Pancreas (tissue), 10 donors: ENCODE measurements at regions not wholly inside any gene's neighbourhood (a gene's known extent, or its start where the extent isn't known, plus 50 kb on each side); places are given as distances from the start of the nearest gene placed in this dataset.

Experiments
- ATAC-seq, 4 donors: fragments of 200-7000 bp; cut with Tn5 transposase; one replicate each; pipeline versions ENCODE4 v1.8.0 to v1.9.1; 2020; ENCODE audit warnings: mild to moderate bottlenecking in 4 of 4, moderate library complexity in 4 of 4
- DNase-seq, 6 donors: peaks; one replicate each; pipeline ENCODE4 v3.0.0-alpha.2; 2020
- FAIRE-seq: peaks from 2 replicates; lab custom pipeline; 2012; peaks lifted over from hg19 to GRCh38; lab: Jason Lieb, UNC
- H3K27ac ChIP-seq, 4 donors: fragments of 200-600 bp; sonication (generic); 1 replicate in 3 of 4; 2 replicates in 1 of 4; pipeline versions ENCODE4 v1.5.0 to v1.8.0; 2020
- H3K27me3 ChIP-seq, 4 donors: fragments of 200-600 bp; one replicate each; pipeline ENCODE4 v1.8.0; 2021
- H3K36me3 ChIP-seq, 3 donors: fragments of 200-600 bp; sonication (generic) in 1 of 3; one replicate each; pipeline versions ENCODE4 v1.5.0 to v1.8.0; 2020 to 2021
- H3K4me1 ChIP-seq, 3 donors: fragments of 200-600 bp; one replicate each; pipeline ENCODE4 v1.8.0; 2021
- H3K4me3 ChIP-seq, 4 donors: fragments of 200-600 bp; sonication (generic) in 2 of 4; one replicate each; pipeline versions ENCODE4 v1.5.0 to v1.8.0; 2020 to 2021
- H3K9me3 ChIP-seq, 4 donors: fragments of 200-600 bp; one replicate each; pipeline ENCODE4 v1.8.0; 2021
- CTCF ChIP-seq, 4 donors: fragments of 200-600 bp; sonication (generic) in 3 of 4; IDR thresholded peaks; one replicate each; pipeline versions ENCODE4 v1.5.0 to v1.8.0; 2021; ENCODE audit warnings: antibody characterized with exemption in 4 of 4
- WGBS, 2 donors: extraction: QIAGEN DNeasy Blood & Tissue Kit; methylation state at CpG; one replicate each; pipeline ENCODE4 v1.1.7; 2013; 5-methylcytosine and 5-hydroxymethylcytosine counted together
- intact Hi-C, 3 donors: fragments of 100-400 bp; cut with DNase I; formaldehyde crosslinking; loops; one replicate each; pipeline versions ENCODE4 v1.11.1 to v1.14.2; 2022
- donor health status: healthy with polysubstance abuse.
- donor health status: DM: no; HTN: no; CAD: no; lungs with moderate emphysema.
- donor health status: DM: no; HTN: no; CAD: no.
- donor health status: control.
- donor health status: control.
- donor health status: Bipolar disorder and iron deficiency.
- donor health status: DM: yes; HTN: yes; CAD: no.
- donor health status: DM: no; HTN: no; CAD: no.
- donor health status: DM: no; HTN: no; CAD: no.
- donor health status: DM: yes; HTN: yes; CAD: no.

GRCh38 chr15:29556380-29556779, 265.9 kb downstream of the TJP1 start:
- FAIRE-seq = no peak
- no peaks in the 10 kb centered on the region for H3K4me1 ChIP-seq
- intact Hi-C loops = loop anchor here in 1 of 3 donors (5.0 kb wide), 1 partner anchor 314 kb away; no protein-coding TSS in a partner anchor
- no peak overlapping the region for H3K4me3 ChIP-seq
- no peaks in the 10 kb centered on the region for H3K9me3 ChIP-seq
- no peak for TF ChIP-seq CTCF (IDR thresholded peaks at IDR 0.05)
- no peaks in the 10 kb centered on the region for H3K36me3 ChIP-seq
- 63 to 74% methylated on average over 4 of the region's 4 CpGs for WGBS, 2 donors
- no peaks in the 10 kb centered on the region for H3K27me3 ChIP-seq
- DNase-seq = no peak
- H3K27ac ChIP-seq = no peak overlapping the region
- no peak for ATAC-seq

DNA sequence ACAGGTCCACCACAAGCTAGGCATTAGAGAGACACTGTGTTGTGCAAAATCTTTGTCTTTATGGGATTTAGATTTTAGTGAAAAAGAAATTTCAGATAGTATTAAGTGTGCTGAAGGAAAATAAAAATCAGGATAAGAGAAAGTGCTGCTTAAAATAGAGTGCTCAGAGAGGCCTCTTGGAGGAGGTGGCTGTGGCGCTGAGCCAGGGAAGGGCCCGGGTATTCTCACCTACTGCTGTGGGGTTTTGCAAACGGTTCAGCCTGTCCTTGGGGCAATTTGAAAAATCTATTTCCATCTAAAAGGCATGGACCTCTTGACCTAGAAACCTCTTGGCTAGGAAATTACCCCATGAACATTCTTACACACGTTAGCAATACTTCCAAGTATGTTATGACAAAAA, 267.7 kb downstream of the TJP1 start:
- H3K4me3 ChIP-seq = no peak overlapping the region
- FAIRE-seq = no peak
- 37 to 40% methylated on average over 4 of the region's 4 CpGs for WGBS, 2 donors

DNA sequence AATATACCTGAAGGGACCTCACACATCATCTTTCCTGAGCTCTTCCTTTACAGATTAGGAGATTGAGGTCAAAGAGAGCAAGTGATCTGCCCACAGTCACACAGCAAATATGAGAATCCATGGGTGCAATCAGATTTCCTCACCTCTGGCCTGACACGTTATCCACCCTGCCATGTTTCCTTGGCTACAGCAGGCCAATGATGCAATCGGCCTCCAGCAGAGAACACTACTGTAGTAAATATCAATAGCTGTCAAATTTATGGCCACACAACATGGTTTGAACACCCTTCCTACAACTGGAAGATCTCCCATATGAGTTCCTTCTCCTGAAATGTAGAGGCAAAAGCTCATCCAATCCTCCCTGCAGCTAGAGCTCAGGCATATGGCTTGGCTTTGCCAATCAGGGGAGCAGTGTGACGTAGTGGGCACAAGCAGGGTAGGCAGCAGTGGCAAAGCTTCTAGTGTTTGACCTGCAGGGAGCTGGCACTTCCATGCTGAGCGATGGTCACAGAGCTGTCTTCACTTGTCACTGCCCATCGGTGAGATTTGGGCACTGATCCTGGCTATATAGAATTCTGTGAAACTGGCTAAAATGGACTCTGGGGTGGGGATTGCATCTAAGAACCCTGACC, 271.3 kb downstream of the TJP1 start:
- Histone ChIP-seq H3K4me3 (no peak overlapping the region), H3K27ac (peak overlapping the region in 3 of 4 donors; percentile 39 to 56 (median 53)), H3K4me1 (no peaks in the 10 kb centered on the region), H3K27me3 (no peaks in the 10 kb centered on the region), H3K36me3 (no peaks in the 10 kb centered on the region), H3K9me3 (no peaks in the 10 kb centered on the region)
- ATAC-seq (peak; percentile 56 to 82 (median 72)), FAIRE-seq (no peak), DNase-seq (peak in 3 of 6 donors; percentile 41 to 51 (median 48))
- intact Hi-C loops = no loop called here
- no peak for TF ChIP-seq CTCF (IDR thresholded peaks at IDR 0.05)
- WGBS, 2 donors = 68 to 73% methylated on average over 5 of the region's 5 CpGs

More for the DNA sequence above, 267.7 kb downstream of the TJP1 start:
- Histone ChIP-seq H3K4me1 (no peaks in the 10 kb centered on the region), H3K9me3 (no peaks in the 10 kb centered on the region), H3K27me3 (no peaks in the 10 kb centered on the region), H3K27ac (no peak overlapping the region), H3K36me3 (no peaks in the 10 kb centered on the region)
- TF ChIP-seq CTCF (IDR thresholded peaks at IDR 0.05) = no peak
- intact Hi-C loops = no loop called here
- DNase-seq (no peak), ATAC-seq (no peak)

DNA sequence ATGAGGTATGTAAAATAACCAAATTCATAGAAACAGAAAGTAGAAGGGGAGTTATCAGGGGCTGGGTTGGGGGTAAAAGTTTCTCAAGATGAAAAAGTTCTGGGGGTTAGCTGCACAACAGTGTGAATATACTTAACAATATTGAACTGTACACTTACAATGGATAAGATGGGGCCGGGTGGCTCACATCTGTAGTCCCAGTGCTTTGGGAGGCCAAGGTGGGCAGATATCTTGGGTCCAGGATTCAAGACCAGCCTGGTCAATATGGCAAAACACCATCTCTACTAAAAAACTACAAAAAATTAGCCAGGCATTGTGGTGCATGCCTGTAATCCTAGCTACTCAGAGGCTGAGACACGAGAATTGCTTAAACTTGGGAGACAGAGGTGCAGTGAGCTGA, 274.3 kb downstream of the TJP1 start:
- Histone ChIP-seq H3K4me3 (no peak overlapping the region), H3K27ac (no peak overlapping the region), H3K36me3 (no peaks in the 10 kb centered on the region), H3K4me1 (no peaks in the 10 kb centered on the region), H3K9me3 (no peaks in the 10 kb centered on the region), H3K27me3 (no peaks in the 10 kb centered on the region)
- no peak for DNase-seq
- FAIRE-seq = no peak
- no peak for TF ChIP-seq CTCF (IDR thresholded peaks at IDR 0.05)
- no peak for ATAC-seq
- 80 to 88% methylated on average over 2 of the region's 2 CpGs for whole genome bisulfite sequencing, 2 donors
- intact Hi-C loops = no loop called here

DNA sequence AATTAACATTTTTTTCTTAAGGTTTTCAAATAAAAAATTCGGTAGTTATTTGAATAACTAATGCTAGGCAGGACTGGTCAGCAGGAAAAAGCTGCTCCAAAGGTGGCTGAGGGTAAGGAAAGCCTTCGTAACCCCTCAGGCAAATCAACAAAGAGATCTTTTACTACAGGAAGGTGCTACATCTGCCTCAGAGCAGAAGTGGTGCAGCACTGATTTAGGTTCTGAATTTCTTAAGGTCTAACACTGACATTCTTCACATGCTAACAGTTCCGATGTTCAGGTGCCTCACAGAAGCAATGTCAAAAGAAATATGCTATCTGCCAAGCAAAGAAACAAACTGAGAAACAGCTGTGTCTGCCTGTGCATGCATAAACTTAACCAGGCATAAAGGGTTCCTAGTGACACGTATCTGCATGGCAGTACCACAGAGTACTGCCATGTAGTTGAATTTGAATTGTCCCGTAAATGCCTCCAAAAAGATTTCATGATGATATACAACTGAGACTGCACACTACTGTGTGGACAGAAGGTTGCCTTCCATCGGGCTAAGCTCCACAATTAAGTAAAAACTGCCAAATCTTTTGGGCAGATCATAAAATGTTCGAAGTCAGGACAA, 275.0 kb upstream of the NSMCE3 start:
- TF ChIP-seq CTCF (IDR thresholded peaks at IDR 0.05) = no peak
- H3K27me3 ChIP-seq = no peaks in the 10 kb centered on the region
- H3K9me3 ChIP-seq = no peaks in the 10 kb centered on the region
- H3K36me3 ChIP-seq = no peaks in the 10 kb centered on the region
- intact Hi-C loops = no loop called here
- 56 to 72% methylated on average over 7 of the region's 7 CpGs for WGBS, 2 donors
- no peak overlapping the region for H3K4me3 ChIP-seq
- ATAC-seq (no peak), FAIRE-seq (no peak), DNase-seq (no peak)
- H3K27ac ChIP-seq = no peak overlapping the region
- H3K4me1 ChIP-seq = no peaks in the 10 kb centered on the region
